Central memory CD4-positive, alpha-beta T cell (primary cell): ENCODE measurements at regions not wholly inside any gene's neighbourhood (a gene's known extent, or its start where the extent isn't known, plus 50 kb on each side); places are given as distances from the start of the nearest gene placed in this dataset.
"Not testable (repeated sequence)": the region's sequence is repeated elsewhere in the genome, so short reads cannot be mapped to it uniquely, and the experiment has no call there.

ENCODE experiments used
- DNase-seq: peaks from one replicate; pipeline ENCODE4 v3.0.0; 2022

GRCh38 chr2:64797881-64798575 is 144.3 kb upstream of the SERTAD2 start:
- no peak for DNase-seq

GRCh38 chr2:64799592-64800252 is 146.0 kb upstream of the SERTAD2 start:
- no peak for DNase-seq

GRCh38 chr2:64803776-64804175 is 150.1 kb upstream of the SERTAD2 start:
- DNase-seq = no peak

- no peak for DNase-seq
These were observed 150.9 kb upstream of the SERTAD2 start for GRCh38 chr2:64804651-64805050.

- no peak for DNase-seq
These were observed 153.7 kb upstream of the SERTAD2 start for GRCh38 chr2:64807417-64807816.

- no peak for DNase-seq
These were observed 154.4 kb upstream of the SERTAD2 start for GRCh38 chr2:64808092-64808491.

GRCh38 chr2:64808754-64809153 is 155.0 kb upstream of the SERTAD2 start:
- DNase-seq = no peak

GRCh38 chr2:64809216-64809615 is 155.5 kb upstream of the SERTAD2 start:
- DNase-seq = no peak

GRCh38 chr2:64812285-64812684 is 158.6 kb upstream of the SERTAD2 start:
- no peak for DNase-seq

- DNase-seq = no peak
These were observed 160.3 kb upstream of the SERTAD2 start for GRCh38 chr2:64814007-64814406.

- not testable (repeated sequence) for DNase-seq
These were observed 162.8 kb upstream of the SERTAD2 start for GRCh38 chr2:64816526-64816925.

GRCh38 chr2:64817453-64817852 is 163.7 kb upstream of the SERTAD2 start:
- DNase-seq = no peak

GRCh38 chr2:64818664-64819060 is 164.9 kb upstream of the SERTAD2 start:
- DNase-seq = no peak

- no peak for DNase-seq
These were observed 165.6 kb upstream of the SERTAD2 start for GRCh38 chr2:64819361-64819760.

- DNase-seq = peak; percentile 52
These were observed 166.3 kb upstream of the SERTAD2 start for GRCh38 chr2:64819774-64820688.

GRCh38 chr2:64820901-64821300 is 167.2 kb upstream of the SERTAD2 start:
- no peak for DNase-seq

- DNase-seq = no peak
These were observed 165.4 kb upstream of the SLC1A4 start for GRCh38 chr2:64823794-64824193.

GRCh38 chr2:64825831-64826491 is 163.2 kb upstream of the SLC1A4 start:
- DNase-seq = no peak

GRCh38 chr2:64826703-64827102 is 162.5 kb upstream of the SLC1A4 start:
- no peak for DNase-seq

- DNase-seq = no peak
These were observed 160.9 kb upstream of the SLC1A4 start for GRCh38 chr2:64828261-64828660.

GRCh38 chr2:64829525-64829924 is 159.7 kb upstream of the SLC1A4 start:
- no peak for DNase-seq

- peak; percentile 68 for DNase-seq
These were observed 157.8 kb upstream of the SLC1A4 start for GRCh38 chr2:64831134-64831976.
